Right lobe of liver (tissue), 4 donors: ENCODE measurements at regions not wholly inside any gene's neighbourhood (a gene's known extent, or its start where the extent isn't known, plus 50 kb on each side); places are given as distances from the start of the nearest gene placed in this dataset.

Experiments used
- POLR2A ChIP-seq: fragments of 450-650 bp; IDR thresholded peaks from one replicate; pipeline ENCODE4 v1.6.1; 2017; ENCODE audit warnings: antibody characterized with exemption, mild to moderate bottlenecking
- TF ChIP-seq, protein P1 (sequence below), 4 donors: fragments of 200-600 bp in 3 of 4; fragments of 450-650 bp in 1 of 4; IDR thresholded peaks; one replicate each; pipeline versions ENCODE4 v1.5.1 to v1.8.0; 2016 to 2022; ENCODE audit warnings: antibody characterized with exemption in 4 of 4, mild to moderate bottlenecking in 2 of 4
- donor health status: DM: no; HTN: no; CAD: no.
- donor health status: DM: no; HTN: no; CAD: no.
- donor health status: DM: no; HTN: yes; CAD: no.

DNA sequence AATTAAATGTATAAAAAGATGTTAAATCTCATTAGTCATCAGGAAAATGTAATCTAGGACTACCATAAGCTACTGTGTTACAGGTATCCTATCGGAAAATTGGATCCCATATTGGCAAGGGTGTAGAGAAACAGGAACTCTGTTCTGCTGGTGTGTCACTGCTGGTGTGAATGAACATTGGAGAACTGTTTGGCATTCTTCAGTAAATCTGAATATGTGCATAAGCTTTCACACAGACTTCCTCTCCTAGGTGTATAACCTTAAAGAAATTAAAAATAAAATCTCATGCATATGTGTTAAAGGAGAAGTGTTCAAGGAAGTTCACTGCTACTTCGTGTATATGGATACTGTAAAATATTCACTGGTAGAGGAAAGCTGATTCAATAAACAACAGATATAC lies 484.6 kb upstream of the TLE4 start:
- TF ChIP-seq, protein P1, sequence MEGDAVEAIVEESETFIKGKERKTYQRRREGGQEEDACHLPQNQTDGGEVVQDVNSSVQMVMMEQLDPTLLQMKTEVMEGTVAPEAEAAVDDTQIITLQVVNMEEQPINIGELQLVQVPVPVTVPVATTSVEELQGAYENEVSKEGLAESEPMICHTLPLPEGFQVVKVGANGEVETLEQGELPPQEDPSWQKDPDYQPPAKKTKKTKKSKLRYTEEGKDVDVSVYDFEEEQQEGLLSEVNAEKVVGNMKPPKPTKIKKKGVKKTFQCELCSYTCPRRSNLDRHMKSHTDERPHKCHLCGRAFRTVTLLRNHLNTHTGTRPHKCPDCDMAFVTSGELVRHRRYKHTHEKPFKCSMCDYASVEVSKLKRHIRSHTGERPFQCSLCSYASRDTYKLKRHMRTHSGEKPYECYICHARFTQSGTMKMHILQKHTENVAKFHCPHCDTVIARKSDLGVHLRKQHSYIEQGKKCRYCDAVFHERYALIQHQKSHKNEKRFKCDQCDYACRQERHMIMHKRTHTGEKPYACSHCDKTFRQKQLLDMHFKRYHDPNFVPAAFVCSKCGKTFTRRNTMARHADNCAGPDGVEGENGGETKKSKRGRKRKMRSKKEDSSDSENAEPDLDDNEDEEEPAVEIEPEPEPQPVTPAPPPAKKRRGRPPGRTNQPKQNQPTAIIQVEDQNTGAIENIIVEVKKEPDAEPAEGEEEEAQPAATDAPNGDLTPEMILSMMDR (IDR thresholded peaks at IDR 0.05), result no peak
- no peak for TF ChIP-seq POLR2A
